CD14-positive monocyte (primary cell): ENCODE measurements at regions not wholly inside any gene's neighbourhood (a gene's known extent, or its start where the extent isn't known, plus 50 kb on each side); places are given as distances from the start of the nearest gene placed in this dataset.

Experiments
- DNase-seq, 3 donors: peaks; one replicate each; pipeline ENCODE4 v3.0.0-alpha.2; 2011 to 2022
- H2AFZ ChIP-seq: 2 replicates; pipeline ENCODE4 v1.6.0; 2012; ENCODE audit warnings: mild to moderate bottlenecking, low read depth, low read length, inconsistent platforms; ENCODE audit not compliant: insufficient read depth, poor library complexity, severe bottlenecking
- H3K27ac ChIP-seq, 2 donors: 1 replicate in 1 of 2; 2 replicates in 1 of 2; pipeline ENCODE4 v1.5.1; 2012 to 2013; ENCODE audit warnings: low read length in 2 of 2, control low read depth in 1 of 2, inconsistent platforms in 1 of 2, low read depth in 1 of 2, mild to moderate bottlenecking in 1 of 2
- H3K27me3 ChIP-seq, 2 donors: one replicate each; pipeline versions ENCODE4 v1.6.0 to v1.6.1; 2011 to 2013; ENCODE audit warnings: low read length in 2 of 2; ENCODE audit not compliant: control insufficient read depth in 2 of 2, insufficient read depth in 2 of 2
- H3K36me3 ChIP-seq, 2 donors: replicated peaks in 1 of 2; 1 replicate in 1 of 2; 2 replicates in 1 of 2; pipeline versions ENCODE4 v1.5.1 to v1.6.1; 2012 to 2013; ENCODE audit warnings: low read length in 2 of 2, control low read depth in 1 of 2, inconsistent platforms in 1 of 2, mild to moderate bottlenecking in 1 of 2; ENCODE audit not compliant: insufficient read depth in 2 of 2, control insufficient read depth in 1 of 2
- H3K4me1 ChIP-seq, 2 donors: 1 replicate in 1 of 2; 2 replicates in 1 of 2; pipeline versions ENCODE4 v1.5.1 to v1.6.1; 2012 to 2013; ENCODE audit warnings: low read length in 2 of 2, control low read depth in 1 of 2, inconsistent platforms in 1 of 2, mild to moderate bottlenecking in 1 of 2, moderate library complexity in 1 of 2; ENCODE audit not compliant: insufficient read depth in 2 of 2, control insufficient read depth in 1 of 2
- H3K4me2 ChIP-seq: replicated peaks from 2 replicates; pipeline ENCODE3; 2012; ENCODE audit warnings: low read length, moderate library complexity, mild to moderate bottlenecking; ENCODE audit not compliant: poor library complexity, severe bottlenecking; ENCODE audit errors: extremely low read depth
- H3K4me3 ChIP-seq, 3 experiments: fragments of 200-600 bp in 1 of 3; sonication (generic) in 1 of 3; replicated peaks in 1 of 3; 1 replicate in 2 of 3; 2 replicates in 1 of 3; pipeline ENCODE4 v1.5.1; 2011 to 2013; ENCODE audit warnings: low read length in 3 of 3, mild to moderate bottlenecking in 3 of 3, control low read depth in 2 of 3, low read depth in 2 of 3, inconsistent platforms in 1 of 3, moderate library complexity in 1 of 3
- H3K79me2 ChIP-seq: 2 replicates; pipeline ENCODE4 v1.6.0; 2012; ENCODE audit warnings: mild to moderate bottlenecking, control low read depth, inconsistent platforms, low read length, moderate library complexity; ENCODE audit not compliant: insufficient read depth
- H3K9ac ChIP-seq: 2 replicates; pipeline ENCODE4 v1.6.0; 2017; ENCODE audit warnings: low read length, mild to moderate bottlenecking; ENCODE audit not compliant: insufficient read depth, poor library complexity, severe bottlenecking
- H3K9me3 ChIP-seq, 2 donors: replicated peaks in 1 of 2; 1 replicate in 1 of 2; 2 replicates in 1 of 2; pipeline versions ENCODE4 v1.5.1 to v1.6.1; 2012 to 2013; ENCODE audit warnings: low read length in 2 of 2, control low read depth in 1 of 2; ENCODE audit not compliant: control insufficient read depth in 1 of 2, insufficient read depth in 1 of 2
- H4K20me1 ChIP-seq: 2 replicates; pipeline ENCODE4 v1.6.0; 2012; ENCODE audit warnings: mild to moderate bottlenecking, low read length, control low read depth, moderate library complexity; ENCODE audit not compliant: insufficient read depth
- H3K27ac Mint-ChIP-seq, 7 donors: one replicate each; pipeline ENCODE4 v1.8.0; 2020; ENCODE audit warnings: mild to moderate bottlenecking in 7 of 7, mixed read lengths in 7 of 7, moderate library complexity in 6 of 7, inconsistent platforms in 2 of 7
- H3K27me3 Mint-ChIP-seq, 3 donors: one replicate each; pipeline ENCODE4 v1.8.0; 2021 to 2022; ENCODE audit warnings: low read depth in 3 of 3, mild to moderate bottlenecking in 3 of 3, mixed read lengths in 3 of 3, moderate library complexity in 3 of 3, inconsistent platforms in 1 of 3
- H3K36me3 Mint-ChIP-seq, 2 donors: one replicate each; pipeline ENCODE4 v1.8.0; 2020; ENCODE audit warnings: mixed read lengths in 2 of 2, inconsistent platforms in 1 of 2, mild to moderate bottlenecking in 1 of 2
- H3K4me1 Mint-ChIP-seq: one replicate; pipeline ENCODE4 v1.8.0; 2020; ENCODE audit warnings: mild to moderate bottlenecking, mixed read lengths
- H3K4me3 Mint-ChIP-seq, 2 donors: one replicate each; pipeline ENCODE4 v1.8.0; 2020; ENCODE audit warnings: mild to moderate bottlenecking in 2 of 2, mixed read lengths in 2 of 2, moderate library complexity in 1 of 2
- H3K9me3 Mint-ChIP-seq, 7 donors: one replicate each; pipeline ENCODE4 v1.8.0; 2020 to 2022; ENCODE audit warnings: mixed read lengths in 7 of 7, mild to moderate bottlenecking in 6 of 7, moderate library complexity in 6 of 7, inconsistent platforms in 2 of 7
- WGBS: methylation state at CpG from one replicate; pipeline ENCODE4 v1.1.5; 2013; ENCODE audit warnings: missing lambda C conversion rate; ENCODE audit not compliant: insufficient coverage; 5-methylcytosine and 5-hydroxymethylcytosine counted together
- intact Hi-C, 2 donors: fragments of 100-400 bp; cut with micrococcal nuclease; formaldehyde crosslinking; loops; one replicate each; pipeline versions ENCODE4 v1.15.0 to v1.15.1; 2023
- TF ChIP-seq, protein P1 (sequence below): fragments of 200-600 bp; IDR thresholded peaks from one replicate; pipeline ENCODE4 v1.8.0; 2022; ENCODE audit warnings: antibody characterized with exemption, mild to moderate bottlenecking

DNA sequence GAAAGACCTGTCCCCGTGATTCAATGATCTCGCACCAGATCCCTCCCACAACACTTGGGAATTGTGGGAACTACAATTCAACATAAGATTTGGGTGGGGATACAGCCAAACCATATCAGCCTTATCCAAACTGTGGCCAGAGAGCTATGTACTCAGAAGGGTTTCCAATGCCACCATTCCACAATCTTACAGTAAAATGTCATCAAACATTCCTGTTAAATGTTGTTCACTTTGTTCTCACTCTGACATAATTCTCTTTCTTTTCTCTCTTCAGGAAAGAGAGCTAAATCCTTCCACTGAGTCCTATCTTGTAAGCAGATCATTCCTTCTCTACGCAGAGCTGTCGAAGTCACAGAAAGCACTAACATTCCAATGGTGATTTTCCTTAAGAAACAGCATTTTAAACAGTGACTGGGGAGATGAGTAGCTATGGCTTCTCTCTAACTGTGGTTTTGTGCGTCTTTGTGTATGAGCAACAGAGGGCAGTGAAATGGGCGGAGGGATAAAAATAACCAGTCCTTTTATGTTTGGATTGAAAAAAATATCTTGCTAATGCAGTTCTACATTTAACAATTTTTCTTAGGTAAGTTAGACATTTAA, 684.7 kb downstream of the EPHA4 start:
- no peak overlapping the region for H2AFZ ChIP-seq
- Mint-ChIP-seq H3K9me3 (peaks cover 1 to 14% (median 4%) of the 10 kb centered on the region in 7 donors), H3K36me3 (no peaks in the 10 kb centered on the region), H3K27me3 (no peaks in the 10 kb centered on the region), H3K4me3 (no peak overlapping the region), H3K4me1 (no peaks in the 10 kb centered on the region), H3K27ac (no peak overlapping the region)
- no peak for DNase-seq
- no peaks in the 10 kb centered on the region for H3K4me1 ChIP-seq
- H3K27ac ChIP-seq, result no peak overlapping the region
- H3K9me3 ChIP-seq, result peaks cover 0 to 4% of the 10 kb centered on the region in 2 donors
- H4K20me1 ChIP-seq, result no peaks in the 10 kb centered on the region
- no peaks in the 10 kb centered on the region for H3K27me3 ChIP-seq
- no CpG with 5 or more reads among the region's 6 CpGs for WGBS
- no peak overlapping the region for H3K9ac ChIP-seq
- intact Hi-C loops, result no loop called here
- H3K4me2 ChIP-seq, result no peak overlapping the region
- no peak overlapping the region for H3K4me3 ChIP-seq
- no peaks in the 10 kb centered on the region for H3K79me2 ChIP-seq
- TF ChIP-seq, protein P1, sequence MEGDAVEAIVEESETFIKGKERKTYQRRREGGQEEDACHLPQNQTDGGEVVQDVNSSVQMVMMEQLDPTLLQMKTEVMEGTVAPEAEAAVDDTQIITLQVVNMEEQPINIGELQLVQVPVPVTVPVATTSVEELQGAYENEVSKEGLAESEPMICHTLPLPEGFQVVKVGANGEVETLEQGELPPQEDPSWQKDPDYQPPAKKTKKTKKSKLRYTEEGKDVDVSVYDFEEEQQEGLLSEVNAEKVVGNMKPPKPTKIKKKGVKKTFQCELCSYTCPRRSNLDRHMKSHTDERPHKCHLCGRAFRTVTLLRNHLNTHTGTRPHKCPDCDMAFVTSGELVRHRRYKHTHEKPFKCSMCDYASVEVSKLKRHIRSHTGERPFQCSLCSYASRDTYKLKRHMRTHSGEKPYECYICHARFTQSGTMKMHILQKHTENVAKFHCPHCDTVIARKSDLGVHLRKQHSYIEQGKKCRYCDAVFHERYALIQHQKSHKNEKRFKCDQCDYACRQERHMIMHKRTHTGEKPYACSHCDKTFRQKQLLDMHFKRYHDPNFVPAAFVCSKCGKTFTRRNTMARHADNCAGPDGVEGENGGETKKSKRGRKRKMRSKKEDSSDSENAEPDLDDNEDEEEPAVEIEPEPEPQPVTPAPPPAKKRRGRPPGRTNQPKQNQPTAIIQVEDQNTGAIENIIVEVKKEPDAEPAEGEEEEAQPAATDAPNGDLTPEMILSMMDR, result no peak
- H3K36me3 ChIP-seq, result no peaks in the 10 kb centered on the region

DNA sequence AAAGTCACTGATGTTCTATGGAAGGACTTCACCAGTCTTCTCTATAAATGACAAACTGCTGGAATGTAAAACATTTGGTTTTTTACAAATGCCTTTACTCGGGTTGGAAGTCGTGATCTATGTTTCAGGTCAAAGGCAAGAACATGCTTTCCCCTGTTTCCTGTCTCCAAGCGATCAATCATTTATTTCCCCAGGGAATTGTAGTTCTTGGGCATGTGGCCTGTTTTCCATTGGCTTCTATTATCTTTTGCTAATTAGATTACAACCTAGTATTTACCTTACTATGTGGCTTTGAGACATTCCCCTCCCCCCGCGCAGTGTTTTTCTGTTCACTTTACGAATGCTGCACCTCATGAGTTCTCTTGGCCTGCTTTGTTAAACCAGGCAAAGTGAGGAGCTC, 684.2 kb downstream of the EPHA4 start:
- intact Hi-C loops, result no loop called here
- Histone ChIP-seq H3K4me3 (no peak overlapping the region), H3K9me3 (peaks cover 0 to 4% of the 10 kb centered on the region in 2 donors), H3K27ac (no peak overlapping the region), H3K79me2 (no peaks in the 10 kb centered on the region), H4K20me1 (no peaks in the 10 kb centered on the region), H3K36me3 (no peaks in the 10 kb centered on the region), H2AFZ (no peak overlapping the region), H3K9ac (no peak overlapping the region), H3K27me3 (no peaks in the 10 kb centered on the region), H3K4me2 (no peak overlapping the region), H3K4me1 (no peaks in the 10 kb centered on the region)
- no peak overlapping the region for H3K4me3 Mint-ChIP-seq
- no peaks in the 10 kb centered on the region for H3K36me3 Mint-ChIP-seq
- peaks cover 2 to 15% (median 5%) of the 10 kb centered on the region in 7 donors for H3K9me3 Mint-ChIP-seq
- no peak overlapping the region for H3K27ac Mint-ChIP-seq
- no peaks in the 10 kb centered on the region for H3K4me1 Mint-ChIP-seq
- WGBS, result no CpG with 5 or more reads among the region's 6 CpGs
- no peaks in the 10 kb centered on the region for H3K27me3 Mint-ChIP-seq
- TF ChIP-seq, protein P1, result no peak
- no peak for DNase-seq
